AML-193 (cell line): ENCODE measurements at regions not wholly inside any gene's neighbourhood (a gene's known extent, or its start where the extent isn't known, plus 50 kb on each side); places are given as distances from the start of the nearest gene placed in this dataset.

Experiments used
- DNase-seq, 2 experiments: peaks; one replicate each; lab custom pipeline; 2025; lab: John Stamatoyannopoulos, UW

- DNase-seq = no peak
Measured at GRCh38 chr3:148381051-148381450, 316.7 kb upstream of the AGTR1 start.

- DNase-seq = no peak
Measured at GRCh38 chr3:148389916-148390315, 307.8 kb upstream of the AGTR1 start.

- DNase-seq = no peak
Measured at GRCh38 chr3:148395821-148396220, 301.9 kb upstream of the AGTR1 start.

GRCh38 chr3:148400754-148401153, 296.9 kb upstream of the AGTR1 start:
- no peak for DNase-seq

- no peak for DNase-seq
Measured at GRCh38 chr3:148408667-148409066, 289.0 kb upstream of the AGTR1 start.

- no peak for DNase-seq
Measured at GRCh38 chr3:148420242-148420641, 277.5 kb upstream of the AGTR1 start.

- DNase-seq = no peak
Measured at GRCh38 chr3:148428862-148429605, 268.7 kb upstream of the AGTR1 start.

GRCh38 chr3:148433665-148434064, 264.0 kb upstream of the AGTR1 start:
- no peak for DNase-seq

GRCh38 chr3:148435534-148435933, 262.2 kb upstream of the AGTR1 start:
- no peak for DNase-seq

GRCh38 chr3:148439254-148439822, 258.4 kb upstream of the AGTR1 start:
- no peak for DNase-seq

GRCh38 chr3:148441191-148441590, 256.5 kb upstream of the AGTR1 start:
- no peak for DNase-seq

GRCh38 chr3:148450819-148451218, 246.9 kb upstream of the AGTR1 start:
- DNase-seq = no peak

- no peak for DNase-seq
Measured at GRCh38 chr3:148451969-148452368, 245.7 kb upstream of the AGTR1 start.

GRCh38 chr3:148453781-148454191, 243.9 kb upstream of the AGTR1 start:
- DNase-seq = no peak

- DNase-seq = no peak
Measured at GRCh38 chr3:148455098-148455497, 242.6 kb upstream of the AGTR1 start.

GRCh38 chr3:148457886-148458285, 239.8 kb upstream of the AGTR1 start:
- DNase-seq = no peak

- peak; percentile 30 to 55 for DNase-seq
Measured at GRCh38 chr3:148459931-148460513, 237.7 kb upstream of the AGTR1 start.

- DNase-seq = no peak
Measured at GRCh38 chr3:148460686-148461085, 237.0 kb upstream of the AGTR1 start.

- DNase-seq = no peak
Measured at GRCh38 chr3:148464246-148464645, 233.5 kb upstream of the AGTR1 start.

GRCh38 chr3:148466143-148466542, 231.6 kb upstream of the AGTR1 start:
- DNase-seq = no peak

GRCh38 chr3:148466980-148467740, 230.5 kb upstream of the AGTR1 start:
- no peak for DNase-seq

GRCh38 chr3:148477375-148477774, 220.3 kb upstream of the AGTR1 start:
- no peak for DNase-seq

- DNase-seq = no peak
Measured at GRCh38 chr3:148493631-148494030, 204.1 kb upstream of the AGTR1 start.
